ENCODE measurements at regions not wholly inside any gene's neighbourhood (a gene's known extent, or its start where the extent isn't known, plus 50 kb on each side); places are given as distances from the start of the nearest gene placed in this dataset.

DNA sequence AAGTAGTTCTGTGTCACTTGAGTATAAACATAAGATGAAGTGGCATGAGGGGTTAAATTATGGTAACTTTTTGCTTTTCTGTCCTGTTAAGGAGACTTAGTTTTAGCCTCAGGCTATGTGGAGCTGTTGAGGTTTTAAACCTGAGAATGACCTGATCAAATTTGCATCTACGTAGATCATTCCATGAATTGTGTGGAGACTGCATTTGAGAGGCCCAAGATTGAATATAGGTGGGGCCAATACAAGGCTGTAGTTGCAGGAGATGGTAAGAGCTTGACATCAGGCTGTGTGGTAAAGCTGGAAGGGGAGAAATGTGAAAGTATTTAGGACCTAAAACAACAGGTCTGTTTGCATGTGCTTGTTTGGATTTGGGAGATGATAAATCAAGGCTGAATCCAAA is 249.5 kb downstream of the SLC16A7 start:
- TF ChIP-seq, protein P1, sequence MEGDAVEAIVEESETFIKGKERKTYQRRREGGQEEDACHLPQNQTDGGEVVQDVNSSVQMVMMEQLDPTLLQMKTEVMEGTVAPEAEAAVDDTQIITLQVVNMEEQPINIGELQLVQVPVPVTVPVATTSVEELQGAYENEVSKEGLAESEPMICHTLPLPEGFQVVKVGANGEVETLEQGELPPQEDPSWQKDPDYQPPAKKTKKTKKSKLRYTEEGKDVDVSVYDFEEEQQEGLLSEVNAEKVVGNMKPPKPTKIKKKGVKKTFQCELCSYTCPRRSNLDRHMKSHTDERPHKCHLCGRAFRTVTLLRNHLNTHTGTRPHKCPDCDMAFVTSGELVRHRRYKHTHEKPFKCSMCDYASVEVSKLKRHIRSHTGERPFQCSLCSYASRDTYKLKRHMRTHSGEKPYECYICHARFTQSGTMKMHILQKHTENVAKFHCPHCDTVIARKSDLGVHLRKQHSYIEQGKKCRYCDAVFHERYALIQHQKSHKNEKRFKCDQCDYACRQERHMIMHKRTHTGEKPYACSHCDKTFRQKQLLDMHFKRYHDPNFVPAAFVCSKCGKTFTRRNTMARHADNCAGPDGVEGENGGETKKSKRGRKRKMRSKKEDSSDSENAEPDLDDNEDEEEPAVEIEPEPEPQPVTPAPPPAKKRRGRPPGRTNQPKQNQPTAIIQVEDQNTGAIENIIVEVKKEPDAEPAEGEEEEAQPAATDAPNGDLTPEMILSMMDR (IDR thresholded peaks at IDR 0.05): no peak
- no peak for TF ChIP-seq EP300 (IDR thresholded peaks at IDR 0.05)
- TF ChIP-seq POLR2A (IDR thresholded peaks at IDR 0.05): no peak
